ENCODE measurements at regions not wholly inside any gene's neighbourhood (a gene's known extent, or its start where the extent isn't known, plus 50 kb on each side); places are given as distances from the start of the nearest gene placed in this dataset.
"Not testable (repeated sequence)": the region's sequence is repeated elsewhere in the genome, so short reads cannot be mapped to it uniquely, and the experiment has no call there.

DNA sequence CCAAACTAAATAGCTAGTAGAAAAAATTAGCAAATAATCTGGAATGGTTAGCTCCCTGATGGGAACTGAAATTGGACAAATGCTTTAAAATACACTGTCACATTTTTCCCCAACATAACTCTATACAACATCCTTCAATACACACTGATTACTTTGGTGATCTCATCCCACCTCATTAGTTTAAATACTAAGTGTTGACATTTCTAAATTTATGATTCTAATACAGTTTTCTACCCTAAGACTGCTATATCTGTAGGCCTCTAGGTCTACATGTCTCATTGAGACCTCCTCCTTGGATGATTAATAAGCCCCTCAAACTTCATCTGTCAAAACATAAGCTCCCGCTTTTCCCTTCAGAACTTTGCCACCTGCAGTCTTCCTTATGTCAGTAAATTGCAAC lies 80.7 kb upstream of the SLITRK5 start:
- DNase-seq, result no peak

DNA sequence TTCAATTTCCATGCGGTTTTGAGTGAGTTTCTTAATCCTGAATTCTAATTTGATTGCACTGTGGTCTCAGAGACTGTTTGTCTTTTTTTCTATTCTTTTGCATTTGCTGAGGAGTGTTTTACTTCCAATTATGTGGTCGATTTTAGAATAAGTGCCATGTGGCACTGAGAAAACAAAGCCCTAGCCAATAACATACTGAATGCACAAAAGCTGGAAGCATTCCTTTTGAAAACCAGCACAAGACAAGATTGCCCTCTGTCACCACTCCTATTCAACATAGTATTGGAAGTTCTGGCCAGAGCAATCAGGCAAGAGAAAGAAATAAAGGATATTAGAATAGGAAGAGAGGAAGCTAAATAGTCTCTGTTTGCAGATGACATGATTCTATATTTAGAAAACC lies 66.7 kb upstream of the SLITRK5 start:
- DNase-seq, result not testable (repeated sequence)

DNA sequence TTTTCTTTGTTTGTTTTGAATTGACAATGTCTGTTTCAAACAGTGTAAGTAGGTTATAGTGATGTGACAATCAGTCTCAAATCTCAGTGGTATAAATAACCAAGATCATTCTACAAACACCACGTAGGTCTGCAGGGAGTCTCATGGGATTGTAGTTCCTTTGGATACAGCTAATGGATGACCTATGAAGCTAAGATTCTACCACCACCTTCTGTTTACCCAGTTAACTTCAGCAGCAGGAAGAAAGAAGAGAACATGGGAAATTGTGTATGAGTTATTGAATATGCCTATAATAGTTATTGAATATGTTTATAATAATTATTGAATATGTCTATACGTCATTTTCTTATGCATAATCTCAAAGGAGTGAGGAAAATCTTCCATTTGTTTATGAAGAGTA lies 63.9 kb upstream of the SLITRK5 start:
- no peak for DNase-seq

DNA sequence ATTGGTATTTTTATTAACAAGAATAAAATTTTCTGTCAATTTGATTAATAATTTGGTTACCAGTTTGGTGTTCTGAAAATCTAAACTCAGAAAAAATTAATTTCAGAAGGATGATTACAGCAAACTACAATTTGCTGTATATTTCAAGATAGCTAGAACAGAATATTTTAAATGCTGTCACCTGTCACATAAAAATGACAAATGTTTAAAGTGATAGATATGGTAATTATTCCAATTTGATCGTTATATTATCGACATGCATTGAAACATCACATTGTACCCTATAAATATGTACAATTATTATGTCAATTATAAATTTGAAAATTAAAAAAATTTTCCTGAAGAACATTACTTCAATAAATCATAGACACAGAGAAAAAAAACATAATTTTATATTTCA lies 56.9 kb upstream of the SLITRK5 start:
- no peak for DNase-seq
